Caco-2 (cell line): ENCODE measurements at regions not wholly inside any gene's neighbourhood (a gene's known extent, or its start where the extent isn't known, plus 50 kb on each side); places are given as distances from the start of the nearest gene placed in this dataset.

ENCODE experiments used
- BruUV-seq: library from RNA; stranded (reverse); fragments of 400-500 nt; replicated peaks from 2 replicates; lab custom pipeline; 2021; lab: Mats Ljungman, UMichigan
- CTCF ChIA-PET: fragments of 300-600 bp; sonication (Branson Sonifier 250); formaldehyde crosslinking; loops from one replicate; lab custom pipeline; 2022; ENCODE audit warnings: antibody characterized with exemption; lab: Charles Lee
- POLR2A ChIA-PET: fragments of 300-600 bp; sonication (Branson Sonifier 250); formaldehyde crosslinking; loops from one replicate; lab custom pipeline; 2022; ENCODE audit warnings: antibody characterized with exemption; lab: Charles Lee
- DNase-seq, 2 experiments: peaks; one replicate each; pipeline versions ENCODE4 v3.0.0 to v3.0.0-alpha.2; 2020 to 2022
- H3K27me3 ChIP-seq: replicated peaks from 2 replicates; pipeline ENCODE4 v1.6.0; 2011; ENCODE audit warnings: low read length; ENCODE audit not compliant: control insufficient read depth, insufficient read depth
- H3K36me3 ChIP-seq: 2 replicates; pipeline ENCODE4 v1.5.1; 2011; ENCODE audit warnings: low read length; ENCODE audit not compliant: control insufficient read depth, insufficient read depth
- H3K4me1 ChIP-seq: fragments of 250-450 bp; sonication (Bioruptor Pico); 2 replicates; pipeline ENCODE4 v1.5.1; 2020; ENCODE audit warnings: mild to moderate bottlenecking
- H3K4me3 ChIP-seq: 2 replicates; pipeline ENCODE4 v1.5.1; 2011; ENCODE audit warnings: low read depth, mild to moderate bottlenecking, control low read depth, low read length
- H3K9me3 ChIP-seq: fragments of 250-450 bp; sonication (Bioruptor Pico); 2 replicates; pipeline ENCODE4 v1.5.1; 2020; ENCODE audit warnings: mild to moderate bottlenecking, moderate library complexity
- H3K27ac Mint-ChIP-seq: one replicate; pipeline ENCODE4 v1.8.0; 2022; ENCODE audit warnings: mixed read lengths; ENCODE audit not compliant: unreplicated experiment
- H3K27me3 Mint-ChIP-seq: one replicate; pipeline ENCODE4 v1.8.0; 2022; ENCODE audit warnings: mixed read lengths; ENCODE audit not compliant: insufficient read depth, unreplicated experiment
- H3K36me3 Mint-ChIP-seq: one replicate; pipeline ENCODE4 v1.8.0; 2022; ENCODE audit warnings: mild to moderate bottlenecking, mixed read lengths; ENCODE audit not compliant: insufficient read depth, unreplicated experiment
- H3K4me1 Mint-ChIP-seq: one replicate; pipeline ENCODE4 v1.8.0; 2022; ENCODE audit warnings: low read depth, mixed read lengths; ENCODE audit not compliant: unreplicated experiment
- H3K4me3 Mint-ChIP-seq: one replicate; pipeline ENCODE4 v1.8.0; 2022; ENCODE audit warnings: mild to moderate bottlenecking, moderate library complexity, mixed read lengths; ENCODE audit not compliant: unreplicated experiment
- H3K9me3 Mint-ChIP-seq: one replicate; pipeline ENCODE4 v1.8.0; 2022; ENCODE audit warnings: mixed read lengths; ENCODE audit not compliant: unreplicated experiment
- CTCF ChIP-seq, 2 experiments: fragments of 200-600 bp in 1 of 2; IDR thresholded peaks; 1 replicate in 1 of 2; 2 replicates in 1 of 2; pipeline versions ENCODE4 v1.5.1 to v1.8.0; 2011 to 2022; ENCODE audit warnings: antibody characterized with exemption in 1 of 2, control low read depth in 1 of 2, inconsistent platforms in 1 of 2, low read depth in 1 of 2, low read length in 1 of 2, mild to moderate bottlenecking in 1 of 2, moderate library complexity in 1 of 2; ENCODE audit not compliant: insufficient read depth in 1 of 2, severe bottlenecking in 1 of 2, unreplicated experiment in 1 of 2
- intact Hi-C: fragments of 100-400 bp; cut with micrococcal nuclease; formaldehyde crosslinking; loops from one replicate; pipeline ENCODE4 v1.10.0; 2022; ENCODE audit not compliant: unreplicated experiment

- peaks cover 2% of the 10 kb centered on the region for H3K9me3 Mint-ChIP-seq
- intact Hi-C loops, result loop anchor here (2.0 kb wide), 1 partner anchor 36 kb away; no protein-coding TSS in a partner anchor
- H3K27ac Mint-ChIP-seq, result peak overlapping the region; percentile 40
- H3K27me3 Mint-ChIP-seq, result no peaks in the 10 kb centered on the region
- POLR2A ChIA-PET, result no interaction called here
- DNase-seq, result peak; percentile 78 to 83
- TF ChIP-seq CTCF (IDR thresholded peaks at IDR 0.05; ENCODE audit: insufficient read depth in 1 of 2, low read depth in 1 of 2, low read length in 1 of 2, severe bottlenecking in 1 of 2, unreplicated experiment in 1 of 2), result no peak
- Histone ChIP-seq H3K9me3 (no peaks in the 10 kb centered on the region), H3K27me3 (no peaks in the 10 kb centered on the region), H3K36me3 (no peaks in the 10 kb centered on the region), H3K4me3 (no peak overlapping the region), H3K4me1 (peaks cover 30% of the 10 kb centered on the region)
- CTCF ChIA-PET, result no interaction called here
- H3K36me3 Mint-ChIP-seq, result no peaks in the 10 kb centered on the region
- H3K4me3 Mint-ChIP-seq, result no peak overlapping the region
- BruUV-seq, result no TSS peak
- peaks cover 16% of the 10 kb centered on the region for H3K4me1 Mint-ChIP-seq
These were observed 87.0 kb downstream of the FOXB1 start for GRCh38 chr15:60091157-60091556.

GRCh38 chr15:60091911-60092310, 87.8 kb downstream of the FOXB1 start:
- peak overlapping the region; percentile 40 for H3K27ac Mint-ChIP-seq
- H3K4me1 ChIP-seq, result peaks cover 30% of the 10 kb centered on the region
- no peak overlapping the region for H3K4me3 ChIP-seq
- CTCF ChIA-PET, result no interaction called here
- H3K9me3 Mint-ChIP-seq, result peaks cover 10% of the 10 kb centered on the region
- no peaks in the 10 kb centered on the region for H3K27me3 ChIP-seq
- no peaks in the 10 kb centered on the region for H3K9me3 ChIP-seq
- POLR2A ChIA-PET, result no interaction called here
- intact Hi-C loops, result loop anchor here (2.0 kb wide), 1 partner anchor 35 kb away; no protein-coding TSS in a partner anchor
- H3K27me3 Mint-ChIP-seq, result no peaks in the 10 kb centered on the region
- no peak overlapping the region for H3K4me3 Mint-ChIP-seq
- no TSS peak for BruUV-seq
- no peak for TF ChIP-seq CTCF (IDR thresholded peaks at IDR 0.05; ENCODE audit: insufficient read depth in 1 of 2, low read depth in 1 of 2, low read length in 1 of 2, severe bottlenecking in 1 of 2, unreplicated experiment in 1 of 2)
- DNase-seq, result no peak
- no peaks in the 10 kb centered on the region for H3K36me3 Mint-ChIP-seq
- H3K36me3 ChIP-seq, result no peaks in the 10 kb centered on the region
- H3K4me1 Mint-ChIP-seq, result peaks cover 16% of the 10 kb centered on the region

GRCh38 chr15:60093273-60094067, 89.4 kb downstream of the FOXB1 start:
- no TSS peak for BruUV-seq
- intact Hi-C loops, result loop anchor here (1.0 kb wide), 1 partner anchor 8 kb away; no protein-coding TSS in a partner anchor

More at GRCh38 chr15:60093273-60094067, 89.4 kb downstream of the FOXB1 start:
- H3K36me3 Mint-ChIP-seq, result no peaks in the 10 kb centered on the region
- ChIA-PET POLR2A (no interaction called here), CTCF (interaction anchor here (0.8 kb wide), 1 partner anchor 34 kb away, joined by 3 read pairs; no protein-coding TSS in a partner anchor)
- peaks cover 12% of the 10 kb centered on the region for H3K9me3 Mint-ChIP-seq
- DNase-seq, result peak; percentile 70 to 75
- H3K4me1 Mint-ChIP-seq, result peaks cover 16% of the 10 kb centered on the region
- peaks cover 30% of the 10 kb centered on the region for H3K4me1 ChIP-seq
- no peaks in the 10 kb centered on the region for H3K9me3 ChIP-seq
- no peaks in the 10 kb centered on the region for H3K27me3 Mint-ChIP-seq
- H3K27ac Mint-ChIP-seq, result no peak overlapping the region
- no peak for TF ChIP-seq CTCF (IDR thresholded peaks at IDR 0.05; ENCODE audit: insufficient read depth in 1 of 2, low read depth in 1 of 2, low read length in 1 of 2, severe bottlenecking in 1 of 2, unreplicated experiment in 1 of 2)
- H3K27me3 ChIP-seq, result no peaks in the 10 kb centered on the region
- H3K4me3 Mint-ChIP-seq, result no peak overlapping the region
- no peaks in the 10 kb centered on the region for H3K36me3 ChIP-seq
- H3K4me3 ChIP-seq, result no peak overlapping the region
